GM12864 (cell line): ENCODE measurements at regions not wholly inside any gene's neighbourhood (a gene's known extent, or its start where the extent isn't known, plus 50 kb on each side); places are given as distances from the start of the nearest gene placed in this dataset.

Experiments used
- DNase-seq: peaks from one replicate; pipeline ENCODE4 v3.0.0-alpha.2; 2011; ENCODE audit warnings: low read depth
- H3K4me3 ChIP-seq: 2 replicates; pipeline ENCODE4 v1.5.1; 2011; ENCODE audit warnings: mild to moderate bottlenecking, low read depth, low read length, control low read depth
- TF ChIP-seq, protein P1 (sequence below): IDR thresholded peaks from 2 replicates; pipeline ENCODE4 v1.5.1; 2011; ENCODE audit warnings: low read depth, mild to moderate bottlenecking, moderate library complexity, low read length, control low read depth, inconsistent platforms; ENCODE audit errors: missing control alignments

DNA sequence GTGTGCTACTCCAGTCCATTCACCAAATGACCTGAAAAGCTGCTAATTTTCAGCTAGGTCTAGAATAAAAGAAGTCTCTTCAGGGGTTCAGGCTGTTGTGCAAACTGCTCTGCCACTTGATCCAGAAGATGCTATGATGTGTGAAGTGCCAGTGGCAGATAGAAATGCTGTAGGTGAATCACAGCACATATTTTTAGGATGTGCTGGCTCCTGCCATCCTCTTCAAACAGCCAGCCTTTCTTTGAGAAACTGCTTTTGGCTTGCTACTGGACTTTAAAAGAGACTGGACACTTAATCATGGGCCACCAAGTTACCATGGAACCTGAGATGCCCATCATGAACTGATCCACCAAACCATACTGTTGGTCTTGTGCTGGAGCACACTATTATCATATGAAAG, 322.1 kb downstream of the EN1 start:
- DNase-seq, result no peak
- TF ChIP-seq, protein P1, sequence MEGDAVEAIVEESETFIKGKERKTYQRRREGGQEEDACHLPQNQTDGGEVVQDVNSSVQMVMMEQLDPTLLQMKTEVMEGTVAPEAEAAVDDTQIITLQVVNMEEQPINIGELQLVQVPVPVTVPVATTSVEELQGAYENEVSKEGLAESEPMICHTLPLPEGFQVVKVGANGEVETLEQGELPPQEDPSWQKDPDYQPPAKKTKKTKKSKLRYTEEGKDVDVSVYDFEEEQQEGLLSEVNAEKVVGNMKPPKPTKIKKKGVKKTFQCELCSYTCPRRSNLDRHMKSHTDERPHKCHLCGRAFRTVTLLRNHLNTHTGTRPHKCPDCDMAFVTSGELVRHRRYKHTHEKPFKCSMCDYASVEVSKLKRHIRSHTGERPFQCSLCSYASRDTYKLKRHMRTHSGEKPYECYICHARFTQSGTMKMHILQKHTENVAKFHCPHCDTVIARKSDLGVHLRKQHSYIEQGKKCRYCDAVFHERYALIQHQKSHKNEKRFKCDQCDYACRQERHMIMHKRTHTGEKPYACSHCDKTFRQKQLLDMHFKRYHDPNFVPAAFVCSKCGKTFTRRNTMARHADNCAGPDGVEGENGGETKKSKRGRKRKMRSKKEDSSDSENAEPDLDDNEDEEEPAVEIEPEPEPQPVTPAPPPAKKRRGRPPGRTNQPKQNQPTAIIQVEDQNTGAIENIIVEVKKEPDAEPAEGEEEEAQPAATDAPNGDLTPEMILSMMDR, result no peak
- H3K4me3 ChIP-seq, result no peak overlapping the region

DNA sequence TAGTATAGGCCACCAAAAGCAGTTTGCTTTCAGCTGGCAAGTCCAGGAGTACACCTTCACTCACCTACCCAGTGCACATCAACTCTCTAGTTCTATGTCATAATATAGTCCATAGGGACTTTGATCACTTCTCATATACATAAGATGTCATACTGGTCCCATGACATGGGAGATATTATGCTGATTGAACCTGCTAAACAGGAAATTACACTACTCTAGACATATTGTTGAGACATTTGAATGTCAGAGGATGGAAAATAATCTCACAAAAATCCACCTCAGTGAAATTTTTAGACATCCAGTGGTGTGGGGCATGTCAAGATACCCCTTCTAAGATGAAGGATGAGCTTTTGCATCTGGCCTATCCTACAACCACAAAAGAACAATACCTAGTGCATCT, 322.5 kb downstream of the EN1 start:
- H3K4me3 ChIP-seq, result no peak overlapping the region
- TF ChIP-seq, protein P1, result no peak
- DNase-seq, result no peak

DNA sequence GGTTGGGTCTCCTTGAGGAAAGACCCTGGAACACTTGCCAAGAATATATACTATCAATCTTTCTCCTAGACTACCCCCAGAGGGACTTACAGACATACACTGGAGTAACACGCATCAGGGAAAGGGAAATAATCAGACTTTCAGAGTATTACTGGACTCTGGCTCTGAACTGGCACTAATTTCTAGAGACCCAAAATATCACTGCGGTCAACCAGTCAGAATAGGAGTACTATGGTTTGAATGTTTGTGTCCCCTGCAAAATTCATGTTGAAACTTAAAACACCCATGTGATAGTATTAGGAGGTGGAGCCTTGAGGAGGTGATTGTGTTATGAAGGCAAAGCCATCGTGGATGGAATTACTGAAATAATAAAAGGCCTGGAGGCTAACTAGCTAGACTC, 323.7 kb downstream of the EN1 start:
- DNase-seq, result no peak
- no peak overlapping the region for H3K4me3 ChIP-seq
- TF ChIP-seq, protein P1, result no peak

DNA sequence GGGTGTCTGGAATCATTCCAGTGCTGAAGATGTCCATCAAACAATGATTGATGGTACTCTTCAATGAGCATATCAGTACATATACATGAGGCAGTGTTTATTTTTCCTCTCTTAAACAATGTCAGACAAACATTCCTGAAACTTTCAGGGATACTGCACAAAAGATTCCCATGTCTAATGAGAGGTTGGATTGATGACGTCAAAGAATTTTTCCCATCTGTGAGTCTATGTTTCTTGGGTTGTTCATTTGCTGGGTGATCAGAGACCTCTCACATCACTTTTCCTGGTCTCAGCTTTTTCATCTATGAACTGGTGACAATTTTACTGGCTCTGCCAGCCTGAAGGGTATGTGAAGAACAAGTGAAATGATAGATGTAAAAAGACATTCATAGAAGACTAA, 325.5 kb downstream of the EN1 start:
- DNase-seq, result no peak
- TF ChIP-seq, protein P1, result no peak
- no peak overlapping the region for H3K4me3 ChIP-seq

DNA sequence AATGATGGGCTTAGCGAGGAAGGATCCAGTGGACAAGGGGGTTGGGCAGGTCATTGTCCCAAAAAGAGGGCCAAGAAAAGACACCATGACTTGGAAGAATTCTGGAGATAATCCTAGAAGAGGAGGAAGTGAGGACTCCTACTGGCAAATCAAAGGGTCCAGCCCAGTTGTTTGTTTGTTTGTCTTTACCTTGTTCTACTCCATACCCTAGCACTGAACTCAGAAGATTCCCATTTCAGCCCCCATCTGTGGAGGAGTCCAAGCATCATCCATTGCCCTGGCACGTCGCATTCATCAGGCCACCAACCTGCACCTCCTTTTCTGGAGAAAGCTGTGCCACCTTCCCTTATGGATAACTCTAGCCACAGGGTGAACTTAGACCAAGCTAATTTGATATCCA, 326.2 kb downstream of the EN1 start:
- TF ChIP-seq, protein P1, result no peak
- no peak for DNase-seq
- H3K4me3 ChIP-seq, result no peak overlapping the region

DNA sequence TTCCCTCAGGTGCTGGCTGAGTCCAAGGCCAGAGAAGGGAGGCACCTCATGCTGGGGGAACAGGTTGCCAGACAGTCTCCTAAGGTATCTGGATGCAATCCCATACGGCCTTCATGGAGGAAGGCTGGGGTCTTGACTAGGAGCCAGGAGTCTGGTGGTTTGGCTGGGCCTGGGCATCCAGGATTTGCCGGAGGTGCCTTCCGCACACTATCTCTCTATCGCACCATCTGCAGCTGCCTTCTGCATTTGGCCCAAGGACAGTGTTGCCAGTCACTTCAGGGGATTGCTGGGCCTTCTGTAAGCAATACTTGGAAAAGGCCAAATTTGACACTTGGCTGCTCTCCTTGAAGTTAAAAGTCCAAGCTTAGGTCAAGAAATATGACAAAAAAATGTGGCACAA, 327.2 kb downstream of the EN1 start:
- DNase-seq, result no peak
- TF ChIP-seq, protein P1, result no peak
- no peak overlapping the region for H3K4me3 ChIP-seq

DNA sequence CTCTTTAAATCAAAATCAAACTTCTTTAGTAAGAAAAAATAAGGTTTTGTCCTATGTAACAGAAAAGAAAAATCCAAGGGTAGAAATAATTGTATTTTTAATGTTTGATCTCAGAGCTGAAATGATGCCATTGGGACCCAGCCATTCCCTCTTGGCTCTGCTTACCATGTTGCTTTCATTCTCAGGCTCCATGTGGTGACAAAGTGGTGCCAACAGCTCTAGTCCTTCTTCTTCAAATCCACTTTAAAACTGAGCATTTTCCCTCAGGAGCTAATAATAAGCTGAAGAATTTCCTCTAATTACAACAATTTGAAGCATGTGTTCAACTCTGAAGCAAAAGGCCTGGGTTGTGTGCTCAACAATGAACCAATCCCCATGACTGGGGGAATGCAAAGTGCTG, 327.9 kb downstream of the EN1 start:
- TF ChIP-seq, protein P1, result no peak
- no peak overlapping the region for H3K4me3 ChIP-seq
- DNase-seq, result no peak
